Ishikawa (cell line): ENCODE measurements at regions not wholly inside any gene's neighbourhood (a gene's known extent, or its start where the extent isn't known, plus 50 kb on each side); places are given as distances from the start of the nearest gene placed in this dataset.

Source experiments
- CEBPB ChIP-seq: IDR thresholded peaks from 2 replicates; pipeline ENCODE4 v1.6.1; 2012
- CREB1 ChIP-seq: IDR thresholded peaks from 2 replicates; pipeline ENCODE4 v1.6.1; 2012; ENCODE audit warnings: low read depth
- EGR1 ChIP-seq: IDR thresholded peaks from 2 replicates; pipeline ENCODE4 v1.6.1; 2012
- EP300 ChIP-seq: IDR thresholded peaks from 2 replicates; pipeline ENCODE4 v1.6.1; 2012; ENCODE audit warnings: borderline replicate concordance
- FOXM1 ChIP-seq: IDR thresholded peaks from 2 replicates; pipeline ENCODE4 v1.6.1; 2012; ENCODE audit warnings: low read depth, borderline replicate concordance
- MAX ChIP-seq: IDR thresholded peaks from 2 replicates; pipeline ENCODE4 v1.6.1; 2012
- NFIC ChIP-seq: IDR thresholded peaks from 2 replicates; pipeline ENCODE4 v1.6.1; 2012
- RAD21 ChIP-seq: IDR thresholded peaks from 2 replicates; pipeline ENCODE4 v1.6.1; 2012; ENCODE audit warnings: low read depth
- TCF12 ChIP-seq: IDR thresholded peaks from 2 replicates; pipeline ENCODE4 v1.6.1; 2012; ENCODE audit warnings: low read depth
- TEAD4 ChIP-seq: IDR thresholded peaks from 2 replicates; pipeline ENCODE4 v1.6.1; 2012
- USF1 ChIP-seq: IDR thresholded peaks from 2 replicates; pipeline ENCODE4 v1.6.1; 2012
- YY1 ChIP-seq: IDR thresholded peaks from 2 replicates; pipeline ENCODE4 v1.6.1; 2012; ENCODE audit warnings: low read depth
- ZBTB7A ChIP-seq: IDR thresholded peaks from 2 replicates; pipeline ENCODE4 v1.6.1; 2012; ENCODE audit warnings: low read depth
- TF ChIP-seq, protein P1 (sequence below): IDR thresholded peaks from 2 replicates; pipeline ENCODE4 v1.6.1; 2012; ENCODE audit warnings: low read depth, mild to moderate bottlenecking

GRCh38 chr11:87726506-87726905, 448.7 kb downstream of the RAB38 start:
- no peak for TF ChIP-seq USF1

DNA sequence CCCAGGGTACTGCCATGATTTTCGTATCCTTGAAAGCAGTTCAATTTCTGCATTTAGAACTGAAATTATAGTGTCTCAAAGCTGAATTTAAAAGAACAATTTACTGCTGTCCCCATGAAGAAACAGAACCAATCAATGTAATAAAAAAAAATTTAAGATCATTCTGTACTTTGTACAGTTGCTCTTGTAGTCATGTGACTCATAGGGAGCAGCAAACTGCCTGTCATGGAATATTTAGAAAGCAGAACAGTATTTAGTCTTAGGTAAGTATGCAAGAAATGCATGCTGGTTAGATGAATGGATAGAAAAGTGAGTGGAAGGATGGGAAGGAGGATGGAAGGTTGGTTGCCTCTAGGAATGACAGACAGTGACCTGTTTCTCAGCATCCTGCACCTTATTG, 450.9 kb downstream of the RAB38 start:
- TF ChIP-seq EP300 (no peak), USF1 (no peak)
- TF ChIP-seq, protein P1, sequence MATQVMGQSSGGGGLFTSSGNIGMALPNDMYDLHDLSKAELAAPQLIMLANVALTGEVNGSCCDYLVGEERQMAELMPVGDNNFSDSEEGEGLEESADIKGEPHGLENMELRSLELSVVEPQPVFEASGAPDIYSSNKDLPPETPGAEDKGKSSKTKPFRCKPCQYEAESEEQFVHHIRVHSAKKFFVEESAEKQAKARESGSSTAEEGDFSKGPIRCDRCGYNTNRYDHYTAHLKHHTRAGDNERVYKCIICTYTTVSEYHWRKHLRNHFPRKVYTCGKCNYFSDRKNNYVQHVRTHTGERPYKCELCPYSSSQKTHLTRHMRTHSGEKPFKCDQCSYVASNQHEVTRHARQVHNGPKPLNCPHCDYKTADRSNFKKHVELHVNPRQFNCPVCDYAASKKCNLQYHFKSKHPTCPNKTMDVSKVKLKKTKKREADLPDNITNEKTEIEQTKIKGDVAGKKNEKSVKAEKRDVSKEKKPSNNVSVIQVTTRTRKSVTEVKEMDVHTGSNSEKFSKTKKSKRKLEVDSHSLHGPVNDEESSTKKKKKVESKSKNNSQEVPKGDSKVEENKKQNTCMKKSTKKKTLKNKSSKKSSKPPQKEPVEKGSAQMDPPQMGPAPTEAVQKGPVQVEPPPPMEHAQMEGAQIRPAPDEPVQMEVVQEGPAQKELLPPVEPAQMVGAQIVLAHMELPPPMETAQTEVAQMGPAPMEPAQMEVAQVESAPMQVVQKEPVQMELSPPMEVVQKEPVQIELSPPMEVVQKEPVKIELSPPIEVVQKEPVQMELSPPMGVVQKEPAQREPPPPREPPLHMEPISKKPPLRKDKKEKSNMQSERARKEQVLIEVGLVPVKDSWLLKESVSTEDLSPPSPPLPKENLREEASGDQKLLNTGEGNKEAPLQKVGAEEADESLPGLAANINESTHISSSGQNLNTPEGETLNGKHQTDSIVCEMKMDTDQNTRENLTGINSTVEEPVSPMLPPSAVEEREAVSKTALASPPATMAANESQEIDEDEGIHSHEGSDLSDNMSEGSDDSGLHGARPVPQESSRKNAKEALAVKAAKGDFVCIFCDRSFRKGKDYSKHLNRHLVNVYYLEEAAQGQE = no peak

DNA sequence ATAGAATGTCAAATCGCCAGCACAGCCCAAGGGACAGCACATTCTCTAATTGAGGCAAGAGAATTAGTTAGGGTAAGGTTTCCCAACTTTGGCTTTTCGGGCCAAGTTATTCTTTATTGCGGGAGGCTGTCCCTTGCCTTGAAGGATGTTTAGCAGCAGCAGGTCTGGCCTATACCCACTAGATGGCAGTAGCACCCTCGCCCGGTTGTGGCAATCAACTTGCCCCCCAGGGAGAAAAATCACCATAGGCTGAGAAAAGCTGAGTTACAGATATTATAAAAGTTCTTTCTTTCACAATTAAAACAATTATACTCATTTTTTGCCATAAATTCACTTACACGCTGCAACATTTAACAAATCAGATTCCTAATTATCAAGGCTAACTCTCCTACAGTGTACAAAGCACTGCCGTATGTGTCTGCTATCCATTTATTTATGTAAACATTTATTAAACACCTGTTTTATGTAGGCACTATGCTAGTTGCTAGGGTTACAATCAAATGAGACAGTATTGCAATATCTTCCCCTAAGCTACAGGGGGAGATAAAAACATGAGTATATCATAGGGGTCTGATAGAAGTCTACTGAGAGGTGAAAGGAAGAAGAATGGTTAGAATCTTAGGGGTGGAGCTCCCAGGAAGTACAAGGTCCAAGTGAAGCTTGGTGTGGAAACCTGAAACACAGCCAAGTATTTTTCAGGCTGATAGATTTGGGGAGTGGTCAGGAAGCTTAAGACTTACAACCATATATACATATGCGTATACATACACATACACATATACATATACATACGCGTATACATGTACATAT, 452.3 kb downstream of the RAB38 start:
- TF ChIP-seq RAD21 (peak; percentile 48; the same call in 1 of the 2 replicates), CREB1 (no peak), TCF12 (no peak), MAX (no peak)

DNA sequence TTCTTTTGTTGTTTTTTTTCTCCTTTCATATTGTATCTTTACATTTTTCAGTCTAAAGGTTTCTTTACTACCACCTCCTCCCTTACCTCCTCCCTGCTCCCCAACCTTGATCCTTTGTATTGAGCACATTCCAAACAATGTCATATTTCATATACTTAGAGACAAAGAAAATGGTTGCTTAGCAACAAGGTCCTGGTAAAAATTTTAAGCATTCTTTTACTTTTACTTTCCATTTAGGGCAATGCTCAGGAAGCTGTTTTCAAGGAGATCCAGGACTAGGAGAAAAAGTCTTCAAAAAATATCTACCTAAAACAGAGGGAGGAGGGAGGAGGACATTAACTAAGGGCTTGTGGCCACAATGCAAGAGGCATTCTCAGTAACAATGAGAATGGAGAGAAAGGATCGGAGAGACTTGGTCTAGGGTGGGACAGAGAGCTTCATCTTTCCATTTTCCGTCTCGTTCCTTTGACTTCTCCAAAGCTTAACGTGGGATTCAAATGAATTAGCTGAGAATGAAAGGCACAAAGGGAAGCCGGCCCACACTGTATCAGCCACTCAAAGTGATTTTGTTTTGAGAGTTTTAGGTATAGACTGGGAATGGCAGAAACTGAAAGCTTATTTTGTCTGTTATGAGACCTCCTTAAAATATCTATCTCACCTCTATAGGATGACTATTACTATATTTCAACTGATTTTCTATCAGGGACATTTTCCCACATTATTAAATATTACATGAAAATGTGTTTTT, 455.7 kb downstream of the RAB38 start:
- TF ChIP-seq RAD21 (no peak), TCF12 (no peak), CREB1 (no peak), MAX (no peak), USF1 (no peak), EP300 (no peak), TEAD4 (no peak), EGR1 (no peak)

- TF ChIP-seq RAD21 = no peak
- TF ChIP-seq MAX = no peak
- no peak for TF ChIP-seq TEAD4
- TF ChIP-seq NFIC = no peak
- no peak for TF ChIP-seq EP300
- TF ChIP-seq CREB1 = no peak
- no peak for TF ChIP-seq YY1
- no peak for TF ChIP-seq FOXM1
- TF ChIP-seq TCF12 = no peak
- TF ChIP-seq USF1 = no peak
- no peak for TF ChIP-seq ZBTB7A
- no peak for TF ChIP-seq CEBPB
- TF ChIP-seq, protein P1 = no peak
- no peak for TF ChIP-seq EGR1
These were observed 462.4 kb downstream of the RAB38 start for GRCh38 chr11:87712802-87713202.

DNA sequence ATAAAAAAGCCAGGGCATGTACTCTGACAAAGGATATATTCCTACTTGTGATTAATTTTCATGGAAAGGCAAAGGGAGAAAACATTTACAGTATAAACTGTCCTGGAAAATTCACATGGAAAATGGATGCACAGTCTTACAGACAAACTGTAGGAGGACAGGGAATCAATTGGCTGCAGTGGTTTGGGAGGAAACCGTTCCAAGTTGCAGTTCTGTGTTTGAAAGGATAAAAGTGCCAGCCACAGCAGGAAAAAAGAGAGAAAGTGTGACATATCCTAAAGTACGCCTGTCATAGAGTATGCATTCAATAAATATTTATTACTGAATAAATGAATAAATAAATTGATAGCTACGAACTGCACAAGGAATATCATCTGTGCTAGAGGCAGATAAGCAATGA, 462.9 kb downstream of the RAB38 start:
- no peak for TF ChIP-seq CEBPB
